HG02571 (cell line): ENCODE measurements at regions not wholly inside any gene's neighbourhood (a gene's known extent, or its start where the extent isn't known, plus 50 kb on each side); places are given as distances from the start of the nearest gene placed in this dataset.

Experiments used
- ATAC-seq: cut with Tn5 transposase; IDR thresholded peaks from one replicate; pipeline ENCODE4 v1.9.1; 2021; ENCODE audit warnings: mild to moderate bottlenecking, moderate library complexity; ENCODE audit not compliant: unreplicated experiment

GRCh38 chr18:75517286-75517685 lies 89.8 kb upstream of the SMIM21 start:
- no peak for ATAC-seq

- no peak for ATAC-seq
Measured at GRCh38 chr18:75507636-75508035, 80.1 kb upstream of the SMIM21 start.

GRCh38 chr18:75506913-75507312 lies 79.4 kb upstream of the SMIM21 start:
- ATAC-seq = no peak

GRCh38 chr18:75504469-75504868 lies 77.0 kb upstream of the SMIM21 start:
- ATAC-seq = no peak

GRCh38 chr18:75503615-75504014 lies 76.1 kb upstream of the SMIM21 start:
- no peak for ATAC-seq

- no peak for ATAC-seq
Measured at GRCh38 chr18:75502286-75502685, 74.8 kb upstream of the SMIM21 start.

- no peak for ATAC-seq
Measured at GRCh38 chr18:75500545-75500944, 73.0 kb upstream of the SMIM21 start.

- ATAC-seq = no peak
Measured at GRCh38 chr18:75497576-75498235, 70.2 kb upstream of the SMIM21 start.

- no peak for ATAC-seq
Measured at GRCh38 chr18:75496151-75496550, 68.6 kb upstream of the SMIM21 start.

GRCh38 chr18:75492852-75493251 lies 65.3 kb upstream of the SMIM21 start:
- ATAC-seq = no peak

GRCh38 chr18:75491361-75491760 lies 63.9 kb upstream of the SMIM21 start:
- ATAC-seq = no peak

- ATAC-seq = no peak
Measured at GRCh38 chr18:75489493-75490190, 62.1 kb upstream of the SMIM21 start.

GRCh38 chr18:75483662-75484061 lies 56.2 kb upstream of the SMIM21 start:
- ATAC-seq = no peak

- no peak for ATAC-seq
Measured at GRCh38 chr18:75482880-75483279, 55.4 kb upstream of the SMIM21 start.

- ATAC-seq = no peak
Measured at GRCh38 chr18:75480487-75480886, 53.0 kb upstream of the SMIM21 start.

- no peak for ATAC-seq
Measured at GRCh38 chr18:75478996-75479880, 51.7 kb upstream of the SMIM21 start.

GRCh38 chr18:75477900-75478299 lies 50.4 kb upstream of the SMIM21 start:
- ATAC-seq = no peak
